ENCODE measurements at regions not wholly inside any gene's neighbourhood (a gene's known extent, or its start where the extent isn't known, plus 50 kb on each side); places are given as distances from the start of the nearest gene placed in this dataset.
"Not testable (repeated sequence)": the region's sequence is repeated elsewhere in the genome, so short reads cannot be mapped to it uniquely, and the experiment has no call there.

- DNase-seq = no peak
These were observed 214.0 kb upstream of the SMLR1 start for GRCh38 chr6:130613176-130613575.

GRCh38 chr6:130615816-130616215, 211.4 kb upstream of the SMLR1 start:
- no peak for DNase-seq

GRCh38 chr6:130617658-130618057, 209.5 kb upstream of the SMLR1 start:
- DNase-seq = no peak

- DNase-seq = not testable (repeated sequence)
These were observed 208.4 kb upstream of the SMLR1 start for GRCh38 chr6:130618806-130619205.

GRCh38 chr6:130620338-130620781, 206.8 kb upstream of the SMLR1 start:
- DNase-seq = no peak

- no peak for DNase-seq
These were observed 205.1 kb upstream of the SMLR1 start for GRCh38 chr6:130622142-130622541.

GRCh38 chr6:130624046-130624445, 203.2 kb upstream of the SMLR1 start:
- DNase-seq = no peak

GRCh38 chr6:130625825-130626527, 201.2 kb upstream of the SMLR1 start:
- no peak for DNase-seq

GRCh38 chr6:130628862-130629261, 198.3 kb upstream of the SMLR1 start:
- DNase-seq = no peak

- DNase-seq = no peak
These were observed 197.6 kb upstream of the SMLR1 start for GRCh38 chr6:130629640-130630039.

GRCh38 chr6:130632277-130632676, 194.9 kb upstream of the SMLR1 start:
- DNase-seq = no peak

- DNase-seq = no peak
These were observed 194.3 kb upstream of the SMLR1 start for GRCh38 chr6:130632897-130633296.

GRCh38 chr6:130643361-130643760, 183.8 kb upstream of the SMLR1 start:
- DNase-seq = no peak

- no peak for DNase-seq
These were observed 183.0 kb upstream of the SMLR1 start for GRCh38 chr6:130644175-130644574.

- DNase-seq = not testable (repeated sequence)
These were observed 182.4 kb upstream of the SMLR1 start for GRCh38 chr6:130644769-130645168.

- no peak for DNase-seq
These were observed 180.0 kb upstream of the SMLR1 start for GRCh38 chr6:130647246-130647645.

GRCh38 chr6:130655586-130655985, 171.6 kb upstream of the SMLR1 start:
- no peak for DNase-seq

GRCh38 chr6:130661077-130661476, 166.1 kb upstream of the SMLR1 start:
- DNase-seq = no peak

- no peak for DNase-seq
These were observed 160.4 kb upstream of the SMLR1 start for GRCh38 chr6:130666786-130667185.

- DNase-seq = no peak
These were observed 157.1 kb upstream of the SMLR1 start for GRCh38 chr6:130670142-130670541.

GRCh38 chr6:130671119-130671518, 156.1 kb upstream of the SMLR1 start:
- DNase-seq = no peak

GRCh38 chr6:130671577-130671976, 155.6 kb upstream of the SMLR1 start:
- no peak for DNase-seq

GRCh38 chr6:130672153-130672552, 155.1 kb upstream of the SMLR1 start:
- no peak for DNase-seq

- DNase-seq = no peak
These were observed 152.6 kb upstream of the SMLR1 start for GRCh38 chr6:130674604-130675003.

- DNase-seq = no peak
These were observed 152.1 kb upstream of the SMLR1 start for GRCh38 chr6:130675072-130675471.

Data from RPMI8226 (cell line).